Lower lobe of right lung (tissue), 2 donors: ENCODE measurements at regions not wholly inside any gene's neighbourhood (a gene's known extent, or its start where the extent isn't known, plus 50 kb on each side); places are given as distances from the start of the nearest gene placed in this dataset.

Experiments
- ATAC-seq, 2 donors: fragments of 200-7000 bp; cut with Tn5 transposase; one replicate each; pipeline ENCODE4 v1.9.1; 2020 to 2022; ENCODE audit warnings: mild to moderate bottlenecking in 2 of 2, moderate library complexity in 2 of 2
- DNase-seq: peaks from one replicate; pipeline ENCODE4 v3.0.0-alpha.2; 2020
- H3K27ac ChIP-seq: fragments of 200-600 bp; one replicate; pipeline ENCODE4 v1.8.0; 2022
- H3K27me3 ChIP-seq: fragments of 200-600 bp; one replicate; pipeline ENCODE4 v1.8.0; 2022; ENCODE audit warnings: low read depth
- H3K36me3 ChIP-seq: fragments of 200-600 bp; one replicate; pipeline ENCODE4 v1.8.0; 2022; ENCODE audit warnings: mild to moderate bottlenecking
- H3K4me1 ChIP-seq: fragments of 200-600 bp; one replicate; pipeline ENCODE4 v1.8.0; 2022
- H3K4me3 ChIP-seq: fragments of 200-600 bp; one replicate; pipeline ENCODE4 v1.8.0; 2022; ENCODE audit warnings: mild to moderate bottlenecking
- H3K9me3 ChIP-seq: fragments of 200-600 bp; one replicate; pipeline ENCODE4 v1.8.0; 2022
- intact Hi-C: fragments of 100-400 bp; cut with DNase I; formaldehyde crosslinking; loops from one replicate; pipeline ENCODE4 v1.11.0; 2022
- TF ChIP-seq, protein P1 (sequence below): fragments of 200-600 bp; IDR thresholded peaks from one replicate; pipeline ENCODE4 v1.8.0; 2022; ENCODE audit warnings: antibody characterized with exemption, mild to moderate bottlenecking
- donor health status: DM: no; HTN: yes; CAD: no; lungs with severe emphysema.

DNA sequence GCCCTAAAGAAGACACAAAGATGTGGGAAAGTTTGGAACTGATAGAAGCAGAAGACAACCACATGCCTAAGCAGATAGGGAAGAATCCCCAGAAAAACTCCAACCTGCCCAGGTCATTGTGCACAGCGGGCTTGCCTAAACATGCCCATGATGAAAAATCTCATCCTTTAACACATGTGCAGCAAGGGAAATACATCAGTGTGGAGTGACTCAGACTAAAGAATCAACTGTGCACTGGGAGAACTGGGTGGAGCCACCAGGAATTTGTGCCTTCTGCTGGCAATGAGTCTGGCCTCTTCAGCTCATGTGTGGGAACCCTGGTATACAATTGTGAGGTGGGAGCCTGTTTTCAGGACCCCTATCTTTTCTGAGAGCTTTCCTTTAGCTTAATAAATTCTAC is 398.5 kb downstream of the FSCB start:
- DNase-seq (no peak), ATAC-seq (no peak)
- Histone ChIP-seq H3K4me3 (no peak overlapping the region), H3K4me1 (no peaks in the 10 kb centered on the region), H3K9me3 (peaks cover 8% of the 10 kb centered on the region), H3K27ac (no peak overlapping the region), H3K27me3 (no peaks in the 10 kb centered on the region), H3K36me3 (no peaks in the 10 kb centered on the region)
- TF ChIP-seq, protein P1, sequence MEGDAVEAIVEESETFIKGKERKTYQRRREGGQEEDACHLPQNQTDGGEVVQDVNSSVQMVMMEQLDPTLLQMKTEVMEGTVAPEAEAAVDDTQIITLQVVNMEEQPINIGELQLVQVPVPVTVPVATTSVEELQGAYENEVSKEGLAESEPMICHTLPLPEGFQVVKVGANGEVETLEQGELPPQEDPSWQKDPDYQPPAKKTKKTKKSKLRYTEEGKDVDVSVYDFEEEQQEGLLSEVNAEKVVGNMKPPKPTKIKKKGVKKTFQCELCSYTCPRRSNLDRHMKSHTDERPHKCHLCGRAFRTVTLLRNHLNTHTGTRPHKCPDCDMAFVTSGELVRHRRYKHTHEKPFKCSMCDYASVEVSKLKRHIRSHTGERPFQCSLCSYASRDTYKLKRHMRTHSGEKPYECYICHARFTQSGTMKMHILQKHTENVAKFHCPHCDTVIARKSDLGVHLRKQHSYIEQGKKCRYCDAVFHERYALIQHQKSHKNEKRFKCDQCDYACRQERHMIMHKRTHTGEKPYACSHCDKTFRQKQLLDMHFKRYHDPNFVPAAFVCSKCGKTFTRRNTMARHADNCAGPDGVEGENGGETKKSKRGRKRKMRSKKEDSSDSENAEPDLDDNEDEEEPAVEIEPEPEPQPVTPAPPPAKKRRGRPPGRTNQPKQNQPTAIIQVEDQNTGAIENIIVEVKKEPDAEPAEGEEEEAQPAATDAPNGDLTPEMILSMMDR, result no peak
- intact Hi-C loops, result no loop called here

DNA sequence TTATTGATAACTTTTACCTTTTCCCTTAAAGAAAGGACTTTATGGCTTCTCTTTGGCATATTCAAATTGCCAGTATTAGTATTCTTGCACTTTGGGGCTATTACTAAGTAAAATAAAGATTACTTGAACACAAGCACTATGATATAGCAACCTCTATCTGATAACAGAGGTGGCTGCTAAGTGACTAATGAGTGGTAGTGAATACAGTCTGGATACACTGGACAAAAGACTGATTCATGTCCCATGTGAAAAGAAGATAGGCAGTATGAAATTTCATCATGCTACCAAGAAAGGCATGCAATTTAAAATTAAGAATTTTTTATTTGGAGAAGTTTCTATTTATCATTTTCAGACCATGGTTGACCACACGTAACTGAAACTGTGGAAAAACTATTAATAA is 399.9 kb downstream of the FSCB start:
- H3K36me3 ChIP-seq, result no peaks in the 10 kb centered on the region
- no peak overlapping the region for H3K4me3 ChIP-seq
- H3K4me1 ChIP-seq, result no peaks in the 10 kb centered on the region
- H3K27me3 ChIP-seq, result no peaks in the 10 kb centered on the region
- H3K27ac ChIP-seq, result no peak overlapping the region
- DNase-seq (no peak), ATAC-seq (no peak)
- TF ChIP-seq, protein P1, result no peak
- intact Hi-C loops, result no loop called here
- peaks cover 8% of the 10 kb centered on the region for H3K9me3 ChIP-seq

DNA sequence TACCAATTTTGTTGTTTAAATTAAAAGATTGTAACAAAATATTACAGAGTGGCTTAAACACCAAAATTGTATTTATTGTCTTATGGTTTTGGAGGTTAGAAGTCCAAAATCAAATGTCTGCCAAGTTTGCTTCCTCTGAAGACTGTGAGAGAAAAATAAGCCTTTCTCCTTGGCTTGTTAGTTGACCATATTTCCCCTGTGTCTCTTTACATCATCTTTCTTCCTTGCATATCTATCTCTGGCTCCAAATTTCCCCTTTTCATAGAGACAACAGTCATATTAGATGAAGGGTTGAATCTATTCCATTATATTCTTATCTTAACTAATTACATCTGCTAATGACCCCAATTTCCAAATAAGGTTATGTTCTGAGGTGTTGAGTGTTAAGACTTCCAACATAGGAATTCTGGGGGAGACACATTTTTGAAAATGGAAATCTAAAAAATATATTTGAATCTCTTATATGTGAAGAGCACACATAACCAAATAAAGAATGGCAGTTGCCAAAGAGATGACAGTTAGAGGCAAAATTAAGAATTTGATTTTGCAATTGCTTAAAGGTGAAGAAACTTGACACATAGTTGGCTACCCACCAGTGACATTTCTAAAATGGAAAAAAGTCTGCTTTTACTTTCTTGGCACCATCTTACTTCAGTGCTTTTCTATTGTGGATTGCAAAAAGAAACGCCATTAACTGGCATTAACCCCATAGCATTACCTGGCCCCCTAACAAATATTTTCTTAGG is 407.2 kb downstream of the FSCB start:
- Histone ChIP-seq H3K4me1 (no peaks in the 10 kb centered on the region), H3K36me3 (no peaks in the 10 kb centered on the region), H3K4me3 (no peak overlapping the region), H3K27ac (no peak overlapping the region), H3K9me3 (no peaks in the 10 kb centered on the region), H3K27me3 (no peaks in the 10 kb centered on the region)
- intact Hi-C loops, result no loop called here
- DNase-seq (no peak), ATAC-seq (no peak)
- TF ChIP-seq, protein P1, result no peak

DNA sequence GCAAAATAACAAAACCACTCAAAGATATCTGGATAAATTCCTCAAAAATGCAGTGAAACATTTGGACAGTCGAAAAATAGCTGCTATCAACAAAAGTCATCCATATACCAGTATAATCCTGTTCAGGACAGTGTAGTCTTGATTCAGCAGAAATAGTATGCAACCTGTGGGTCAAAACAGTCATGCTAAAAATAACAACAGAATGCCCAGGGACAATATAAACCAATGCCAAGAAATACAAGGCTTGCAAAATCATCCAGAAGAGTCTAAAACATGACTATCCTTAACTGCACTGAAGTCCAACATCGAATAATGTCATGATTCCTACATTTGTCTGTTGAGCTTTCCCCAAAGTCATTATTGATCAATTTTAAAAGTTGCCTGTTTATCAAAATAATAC is 425.9 kb downstream of the FSCB start:
- Histone ChIP-seq H3K36me3 (no peaks in the 10 kb centered on the region), H3K27ac (no peak overlapping the region), H3K4me1 (no peaks in the 10 kb centered on the region), H3K27me3 (no peaks in the 10 kb centered on the region), H3K4me3 (no peak overlapping the region), H3K9me3 (no peaks in the 10 kb centered on the region)
- ATAC-seq, result no peak
- no peak for DNase-seq
- intact Hi-C loops, result no loop called here
- TF ChIP-seq, protein P1, result no peak

DNA sequence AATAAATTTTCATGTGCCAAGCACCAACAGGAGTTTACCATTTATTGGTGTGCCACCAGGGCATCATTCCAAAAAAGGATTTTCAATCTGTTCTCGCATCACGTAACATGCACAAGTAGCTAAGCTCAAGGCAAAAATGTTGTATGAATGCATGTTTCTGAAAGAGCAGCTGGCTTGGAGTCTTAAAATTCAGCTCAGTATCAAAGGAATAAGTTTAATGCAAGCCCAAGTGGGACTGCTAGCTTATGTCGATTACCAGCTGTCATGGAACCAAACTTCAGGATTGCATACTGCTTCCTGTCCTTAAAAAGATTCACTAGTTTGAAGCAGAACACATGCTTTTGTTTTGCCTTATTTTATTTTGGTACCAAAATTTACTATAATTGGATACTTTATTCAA is 437.0 kb downstream of the FSCB start:
- H3K4me3 ChIP-seq, result no peak overlapping the region
- no peaks in the 10 kb centered on the region for H3K4me1 ChIP-seq
- ATAC-seq (no peak), DNase-seq (no peak)
- no peaks in the 10 kb centered on the region for H3K36me3 ChIP-seq
- H3K27me3 ChIP-seq, result no peaks in the 10 kb centered on the region
- no peak overlapping the region for H3K27ac ChIP-seq
- no peaks in the 10 kb centered on the region for H3K9me3 ChIP-seq
- TF ChIP-seq, protein P1, result no peak
- intact Hi-C loops, result no loop called here
